ENCODE measurements at regions not wholly inside any gene's neighbourhood (a gene's known extent, or its start where the extent isn't known, plus 50 kb on each side); places are given as distances from the start of the nearest gene placed in this dataset.

DNA sequence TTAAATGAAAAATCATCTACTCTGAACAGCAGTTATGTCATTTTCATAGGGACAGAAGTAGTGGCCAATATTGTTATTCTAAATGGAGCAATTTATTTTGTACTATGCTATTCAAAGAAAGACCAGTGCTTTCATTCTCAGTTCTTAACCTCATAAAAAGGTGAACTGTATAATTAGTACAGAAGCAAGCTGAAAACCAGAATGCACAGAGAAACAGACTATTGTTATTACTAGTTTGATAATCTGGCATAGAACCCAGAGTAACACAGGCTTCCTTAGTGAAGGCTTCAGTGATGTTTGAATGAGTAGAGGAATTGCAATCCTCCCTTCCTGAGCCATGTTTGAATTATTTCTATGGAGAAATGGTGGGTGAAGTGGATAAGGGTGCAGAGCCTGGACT lies 131.6 kb upstream of the LRRC7 start:
- DNase-seq (ENCODE audit: low spot score), result no peak

DNA sequence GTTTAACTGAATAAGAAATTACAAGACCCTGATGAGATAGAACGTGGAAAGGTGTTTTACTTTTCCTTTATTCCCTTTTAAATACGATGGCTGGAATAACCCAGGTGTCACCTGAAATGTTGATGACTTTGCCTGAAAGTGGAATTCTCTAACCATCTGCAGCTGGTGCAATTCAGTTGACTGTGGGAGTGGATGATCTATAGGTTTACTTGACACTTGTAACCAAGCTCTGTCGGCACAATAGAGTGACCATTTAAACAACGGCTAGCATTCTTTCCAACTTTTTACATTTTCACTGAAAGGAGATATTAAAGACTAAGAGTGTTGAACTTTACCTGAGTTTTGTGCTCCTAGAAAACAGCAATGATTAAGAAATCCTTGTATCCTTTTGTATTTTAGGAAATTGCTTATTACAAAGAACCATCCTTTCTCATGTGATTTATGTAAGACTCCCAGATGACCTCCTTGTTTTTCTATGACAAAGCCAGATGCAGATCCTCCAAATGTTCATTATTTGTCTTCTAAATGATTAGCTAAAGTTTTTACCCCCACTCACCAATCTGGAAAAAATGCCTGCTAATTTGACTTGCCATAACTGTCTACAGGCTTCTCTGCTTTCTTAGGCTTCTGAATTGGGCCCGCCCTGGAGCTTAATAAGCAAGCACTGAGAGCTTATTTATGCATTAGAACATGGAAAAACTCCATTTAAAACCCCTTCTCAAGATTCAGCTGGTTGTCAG lies 129.5 kb upstream of the LRRC7 start:
- no peak for DNase-seq (ENCODE audit: low spot score)

GRCh38 chr1:69441496-69441895 lies 126.2 kb upstream of the LRRC7 start:
- DNase-seq (ENCODE audit: low spot score), result no peak

GRCh38 chr1:69451196-69451595 lies 116.5 kb upstream of the LRRC7 start:
- no peak for DNase-seq (ENCODE audit: low spot score)

DNA sequence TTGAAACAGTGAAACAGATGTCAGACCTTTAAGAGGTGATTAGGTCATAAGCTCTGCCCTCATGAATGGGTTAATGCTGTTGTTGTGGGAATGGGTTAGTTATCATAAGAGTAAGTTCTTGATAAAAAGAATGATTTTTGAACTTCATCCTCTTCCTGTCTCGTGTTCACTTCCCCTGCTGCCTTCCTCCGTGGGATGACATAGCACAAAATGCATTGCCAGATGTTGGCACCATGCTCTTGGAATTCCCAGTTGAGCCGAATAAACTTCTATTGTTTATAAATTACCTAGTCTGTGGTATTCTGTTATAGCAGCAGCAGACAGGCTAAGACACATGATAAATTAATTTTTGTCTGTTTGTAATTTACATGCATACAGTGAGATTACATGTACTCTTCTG lies 112.0 kb upstream of the LRRC7 start:
- no peak for DNase-seq (ENCODE audit: low spot score)

DNA sequence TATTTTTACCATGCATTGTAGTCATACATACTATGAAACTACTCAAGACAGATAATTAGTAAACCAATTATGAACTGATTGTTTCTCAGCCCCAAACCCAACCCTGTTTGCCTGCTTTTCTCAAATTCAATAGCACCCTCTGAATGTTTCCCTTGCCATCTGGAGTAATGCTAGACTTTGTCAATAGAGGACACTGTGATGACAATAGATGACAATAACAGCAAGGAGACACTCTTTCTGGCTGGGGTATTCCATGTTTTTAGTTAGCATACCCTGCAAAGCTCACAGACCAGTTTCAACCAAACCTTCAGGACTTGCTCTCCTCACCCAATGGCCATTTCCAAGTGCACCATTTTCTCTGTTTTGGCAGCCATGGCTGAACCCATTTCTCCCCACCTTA lies 108.5 kb upstream of the LRRC7 start:
- DNase-seq (ENCODE audit: low spot score), result no peak

DNA sequence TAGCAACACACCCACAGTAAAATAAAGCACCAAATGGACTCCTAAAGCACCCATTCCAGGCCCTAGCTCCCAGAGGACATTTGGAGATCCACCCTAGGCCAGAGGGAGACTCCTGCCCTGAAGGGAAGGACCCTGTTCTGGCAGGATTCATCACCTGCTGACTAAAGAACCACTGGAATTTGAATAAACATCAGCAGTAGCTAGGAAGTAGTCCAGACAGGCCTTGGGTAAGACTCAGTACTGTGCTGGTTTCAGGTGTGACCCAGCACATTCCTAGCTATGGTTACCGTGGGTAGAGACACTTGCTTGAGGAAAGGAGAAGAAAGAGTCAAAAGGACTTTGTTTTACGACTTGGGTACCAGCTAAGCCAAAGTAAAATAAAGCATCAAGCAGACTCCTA lies 92.7 kb upstream of the LRRC7 start:
- DNase-seq (ENCODE audit: low spot score), result no peak

DNA sequence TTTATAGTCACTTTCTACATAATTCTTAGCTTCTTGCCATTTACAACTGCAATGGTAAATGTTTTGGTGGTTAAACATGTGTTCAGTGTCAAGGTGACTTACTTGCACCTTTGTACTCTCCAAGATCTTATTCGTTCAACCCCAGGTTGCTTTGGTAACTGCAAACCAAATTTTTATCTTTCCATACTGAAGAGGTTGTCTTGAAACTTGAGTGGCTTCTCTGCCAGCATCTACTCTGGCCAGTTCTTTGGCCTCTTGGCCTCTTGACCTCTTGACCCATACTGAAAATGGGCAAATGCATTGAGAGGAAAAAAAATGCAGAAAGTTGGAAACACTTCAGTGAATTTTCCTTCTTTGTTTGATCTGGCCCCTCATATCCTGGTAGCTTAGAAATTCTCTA lies 88.0 kb upstream of the LRRC7 start:
- no peak for DNase-seq (ENCODE audit: low spot score)

- DNase-seq (ENCODE audit: low spot score), result no peak
These were observed 84.5 kb upstream of the LRRC7 start for GRCh38 chr1:69483246-69483645.

DNA sequence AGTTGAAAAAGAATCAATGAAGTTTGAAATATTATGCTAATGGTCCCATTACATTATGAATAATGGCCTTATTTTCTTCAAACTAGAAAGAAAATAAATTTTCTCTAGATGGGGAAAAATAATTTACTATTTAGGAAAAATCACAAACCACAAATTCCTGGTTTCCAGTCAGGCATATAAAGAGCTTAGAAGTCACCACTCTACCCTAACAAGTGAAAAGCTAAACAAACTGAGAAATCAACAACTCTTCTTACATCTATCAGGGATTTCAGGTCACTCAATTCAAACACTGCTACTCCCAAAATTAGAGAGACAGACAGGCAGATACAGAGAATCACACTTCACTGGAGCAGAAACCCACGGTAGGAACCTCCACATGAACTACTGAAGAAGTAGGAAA lies 82.1 kb upstream of the LRRC7 start:
- no peak for DNase-seq (ENCODE audit: low spot score)

GRCh38 chr1:69491416-69491815 lies 76.3 kb upstream of the LRRC7 start:
- no peak for DNase-seq (ENCODE audit: low spot score)

- DNase-seq (ENCODE audit: low spot score), result no peak
These were observed 75.4 kb upstream of the LRRC7 start for GRCh38 chr1:69492286-69492685.

- no peak for DNase-seq (ENCODE audit: low spot score)
These were observed 73.5 kb upstream of the LRRC7 start for GRCh38 chr1:69494221-69494620.

DNA sequence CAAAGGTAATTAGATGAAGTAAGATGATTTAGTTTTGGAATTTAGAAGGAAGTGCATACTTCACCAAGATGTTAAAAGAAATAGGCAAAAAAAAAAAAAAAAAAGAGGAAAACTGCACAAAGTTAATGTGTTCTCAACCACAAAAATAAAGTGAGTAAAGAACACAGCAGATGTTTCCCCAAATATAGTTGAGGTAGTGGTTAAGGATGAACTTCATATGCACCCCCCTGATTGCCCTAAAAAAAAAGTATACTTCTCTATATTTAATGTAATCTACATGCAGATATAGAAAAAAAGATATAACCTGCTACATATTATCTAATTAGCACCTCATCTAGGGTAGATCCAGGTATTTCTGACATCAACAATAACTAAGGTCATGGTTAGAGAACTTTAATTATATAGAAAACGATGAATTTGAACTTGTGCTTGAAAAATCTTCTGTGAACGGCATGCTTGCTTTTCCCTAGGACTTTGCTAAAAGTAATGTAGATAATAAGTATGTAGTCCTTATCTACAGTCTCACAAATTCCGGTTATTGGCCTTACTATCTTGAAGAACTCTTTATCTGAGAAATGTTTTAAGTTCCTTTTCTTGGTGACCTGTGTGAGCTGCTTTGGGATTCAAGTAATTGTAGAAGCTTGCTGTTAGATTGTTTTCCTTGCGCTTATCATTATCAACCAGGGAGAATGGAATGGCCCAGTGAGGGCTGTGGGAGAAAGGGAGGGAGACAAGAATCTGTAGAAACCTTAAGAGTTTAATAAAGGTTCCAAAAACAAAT lies 70.1 kb upstream of the LRRC7 start:
- DNase-seq (ENCODE audit: low spot score), result no peak

- DNase-seq (ENCODE audit: low spot score), result no peak
These were observed 69.0 kb upstream of the LRRC7 start for GRCh38 chr1:69498711-69499110.

GRCh38 chr1:69499203-69499803 lies 68.4 kb upstream of the LRRC7 start:
- no peak for DNase-seq (ENCODE audit: low spot score)

- DNase-seq (ENCODE audit: low spot score), result no peak
These were observed 64.7 kb upstream of the LRRC7 start for GRCh38 chr1:69502991-69503390.

DNA sequence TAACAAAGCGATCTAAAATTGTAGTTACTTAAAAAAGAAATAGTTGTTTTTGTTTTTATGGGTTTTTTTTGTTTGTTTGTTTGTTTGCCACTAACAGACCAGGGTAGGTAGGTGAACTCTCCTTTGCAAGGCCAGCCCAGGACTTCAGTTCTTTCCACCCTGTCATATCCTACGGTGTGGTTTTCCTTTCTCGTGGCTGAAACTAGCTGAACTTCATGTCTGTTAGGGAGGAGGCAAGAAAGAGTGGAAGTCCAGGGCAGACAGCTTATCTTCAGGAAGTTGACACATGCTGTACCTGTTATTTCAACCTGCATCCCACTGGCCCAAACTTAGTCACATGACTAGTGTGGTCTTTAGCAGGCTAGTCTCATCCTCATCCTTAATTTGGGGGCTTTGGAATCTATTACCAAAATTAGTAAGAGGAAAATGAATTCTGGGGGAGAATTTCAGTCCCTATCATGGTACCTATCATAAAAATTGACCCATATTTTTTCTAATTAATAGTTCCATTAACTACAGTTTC lies 62.9 kb upstream of the LRRC7 start:
- no peak for DNase-seq (ENCODE audit: low spot score)

DNA sequence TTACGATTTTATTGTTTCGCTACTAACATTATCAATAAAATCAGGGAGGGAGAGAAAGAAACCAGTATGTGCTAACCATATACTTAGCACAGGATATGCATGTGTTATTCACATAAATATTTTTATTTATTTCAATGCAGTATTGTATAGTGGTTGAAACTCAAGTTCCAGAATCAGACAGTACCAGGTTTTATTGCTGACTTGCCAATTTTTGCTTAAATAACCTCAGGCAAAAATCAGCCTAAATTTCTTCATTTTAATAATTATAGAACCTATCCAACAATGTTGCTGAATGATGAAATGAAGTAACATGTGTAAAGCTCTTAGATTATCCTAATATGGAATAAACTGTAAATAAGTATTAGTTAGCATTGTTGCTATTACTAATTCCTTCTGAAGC lies 61.4 kb upstream of the LRRC7 start:
- DNase-seq (ENCODE audit: low spot score), result no peak

GRCh38 chr1:69506721-69507120 lies 61.0 kb upstream of the LRRC7 start:
- no peak for DNase-seq (ENCODE audit: low spot score)

DNA sequence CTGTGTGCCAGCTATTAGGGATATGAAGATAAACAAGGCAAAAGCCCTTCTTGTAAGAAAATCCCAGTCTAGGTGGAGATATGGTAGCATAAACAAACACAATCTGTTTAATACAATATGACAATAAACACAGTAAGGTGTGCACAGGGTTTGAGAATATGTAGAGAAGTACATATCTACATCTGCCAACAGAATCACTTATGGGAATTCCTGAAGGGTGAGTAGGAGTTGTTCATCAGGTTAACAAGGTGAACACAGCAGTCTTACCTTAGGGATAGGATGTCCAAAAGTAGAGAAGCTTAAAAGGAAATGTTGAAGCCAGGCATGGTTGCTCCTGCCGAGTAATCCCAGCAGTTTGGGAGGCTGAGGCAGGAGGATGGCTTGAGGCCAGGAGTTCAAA lies 57.7 kb upstream of the LRRC7 start:
- no peak for DNase-seq (ENCODE audit: low spot score)

- DNase-seq (ENCODE audit: low spot score), result no peak
These were observed 56.1 kb upstream of the LRRC7 start for GRCh38 chr1:69511426-69512192.
